ENCODE measurements at regions not wholly inside any gene's neighbourhood (a gene's known extent, or its start where the extent isn't known, plus 50 kb on each side); places are given as distances from the start of the nearest gene placed in this dataset.

DNA sequence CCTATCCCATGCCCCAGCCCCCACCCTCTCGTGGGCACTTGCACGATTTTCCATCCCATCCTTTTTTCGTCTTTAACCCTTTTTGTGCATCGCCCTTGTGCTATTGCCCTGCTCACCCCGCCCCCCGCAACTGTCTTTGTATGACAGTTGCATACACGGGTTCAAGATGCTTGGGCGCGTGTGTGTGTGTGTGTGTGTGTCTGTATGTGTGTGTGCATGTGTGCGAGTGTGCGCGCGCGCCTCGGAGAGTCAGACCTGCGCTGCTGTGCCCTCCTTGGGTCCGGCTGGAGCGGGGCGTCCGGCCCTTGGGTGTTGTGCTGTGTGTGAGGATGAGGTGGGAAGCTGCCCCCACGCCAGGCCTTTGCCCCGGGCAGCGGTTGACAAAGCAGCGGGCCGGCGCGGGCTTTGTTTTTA lies 230.7 kb downstream of the HAUS1 start:
- TF ChIP-seq, protein P1, sequence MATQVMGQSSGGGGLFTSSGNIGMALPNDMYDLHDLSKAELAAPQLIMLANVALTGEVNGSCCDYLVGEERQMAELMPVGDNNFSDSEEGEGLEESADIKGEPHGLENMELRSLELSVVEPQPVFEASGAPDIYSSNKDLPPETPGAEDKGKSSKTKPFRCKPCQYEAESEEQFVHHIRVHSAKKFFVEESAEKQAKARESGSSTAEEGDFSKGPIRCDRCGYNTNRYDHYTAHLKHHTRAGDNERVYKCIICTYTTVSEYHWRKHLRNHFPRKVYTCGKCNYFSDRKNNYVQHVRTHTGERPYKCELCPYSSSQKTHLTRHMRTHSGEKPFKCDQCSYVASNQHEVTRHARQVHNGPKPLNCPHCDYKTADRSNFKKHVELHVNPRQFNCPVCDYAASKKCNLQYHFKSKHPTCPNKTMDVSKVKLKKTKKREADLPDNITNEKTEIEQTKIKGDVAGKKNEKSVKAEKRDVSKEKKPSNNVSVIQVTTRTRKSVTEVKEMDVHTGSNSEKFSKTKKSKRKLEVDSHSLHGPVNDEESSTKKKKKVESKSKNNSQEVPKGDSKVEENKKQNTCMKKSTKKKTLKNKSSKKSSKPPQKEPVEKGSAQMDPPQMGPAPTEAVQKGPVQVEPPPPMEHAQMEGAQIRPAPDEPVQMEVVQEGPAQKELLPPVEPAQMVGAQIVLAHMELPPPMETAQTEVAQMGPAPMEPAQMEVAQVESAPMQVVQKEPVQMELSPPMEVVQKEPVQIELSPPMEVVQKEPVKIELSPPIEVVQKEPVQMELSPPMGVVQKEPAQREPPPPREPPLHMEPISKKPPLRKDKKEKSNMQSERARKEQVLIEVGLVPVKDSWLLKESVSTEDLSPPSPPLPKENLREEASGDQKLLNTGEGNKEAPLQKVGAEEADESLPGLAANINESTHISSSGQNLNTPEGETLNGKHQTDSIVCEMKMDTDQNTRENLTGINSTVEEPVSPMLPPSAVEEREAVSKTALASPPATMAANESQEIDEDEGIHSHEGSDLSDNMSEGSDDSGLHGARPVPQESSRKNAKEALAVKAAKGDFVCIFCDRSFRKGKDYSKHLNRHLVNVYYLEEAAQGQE (IDR thresholded peaks at IDR 0.05) = no peak
- TF ChIP-seq, protein P2, sequence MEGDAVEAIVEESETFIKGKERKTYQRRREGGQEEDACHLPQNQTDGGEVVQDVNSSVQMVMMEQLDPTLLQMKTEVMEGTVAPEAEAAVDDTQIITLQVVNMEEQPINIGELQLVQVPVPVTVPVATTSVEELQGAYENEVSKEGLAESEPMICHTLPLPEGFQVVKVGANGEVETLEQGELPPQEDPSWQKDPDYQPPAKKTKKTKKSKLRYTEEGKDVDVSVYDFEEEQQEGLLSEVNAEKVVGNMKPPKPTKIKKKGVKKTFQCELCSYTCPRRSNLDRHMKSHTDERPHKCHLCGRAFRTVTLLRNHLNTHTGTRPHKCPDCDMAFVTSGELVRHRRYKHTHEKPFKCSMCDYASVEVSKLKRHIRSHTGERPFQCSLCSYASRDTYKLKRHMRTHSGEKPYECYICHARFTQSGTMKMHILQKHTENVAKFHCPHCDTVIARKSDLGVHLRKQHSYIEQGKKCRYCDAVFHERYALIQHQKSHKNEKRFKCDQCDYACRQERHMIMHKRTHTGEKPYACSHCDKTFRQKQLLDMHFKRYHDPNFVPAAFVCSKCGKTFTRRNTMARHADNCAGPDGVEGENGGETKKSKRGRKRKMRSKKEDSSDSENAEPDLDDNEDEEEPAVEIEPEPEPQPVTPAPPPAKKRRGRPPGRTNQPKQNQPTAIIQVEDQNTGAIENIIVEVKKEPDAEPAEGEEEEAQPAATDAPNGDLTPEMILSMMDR (IDR thresholded peaks at IDR 0.05; ENCODE audit: low read depth, low read length, missing input control) = no peak
- TF ChIP-seq GABPA (IDR thresholded peaks at IDR 0.05 in 1 of 2, conservative IDR thresholded peaks at IDR 0.05 in 1 of 2) (no peak), YY1 (IDR thresholded peaks at IDR 0.05) (no peak), HNF4G (IDR thresholded peaks at IDR 0.05) (no peak), TAF1 (conservative IDR thresholded peaks at IDR 0.05) (no peak), FOXA1 (IDR thresholded peaks at IDR 0.05) (no peak)
- TF ChIP-seq, protein P3, sequence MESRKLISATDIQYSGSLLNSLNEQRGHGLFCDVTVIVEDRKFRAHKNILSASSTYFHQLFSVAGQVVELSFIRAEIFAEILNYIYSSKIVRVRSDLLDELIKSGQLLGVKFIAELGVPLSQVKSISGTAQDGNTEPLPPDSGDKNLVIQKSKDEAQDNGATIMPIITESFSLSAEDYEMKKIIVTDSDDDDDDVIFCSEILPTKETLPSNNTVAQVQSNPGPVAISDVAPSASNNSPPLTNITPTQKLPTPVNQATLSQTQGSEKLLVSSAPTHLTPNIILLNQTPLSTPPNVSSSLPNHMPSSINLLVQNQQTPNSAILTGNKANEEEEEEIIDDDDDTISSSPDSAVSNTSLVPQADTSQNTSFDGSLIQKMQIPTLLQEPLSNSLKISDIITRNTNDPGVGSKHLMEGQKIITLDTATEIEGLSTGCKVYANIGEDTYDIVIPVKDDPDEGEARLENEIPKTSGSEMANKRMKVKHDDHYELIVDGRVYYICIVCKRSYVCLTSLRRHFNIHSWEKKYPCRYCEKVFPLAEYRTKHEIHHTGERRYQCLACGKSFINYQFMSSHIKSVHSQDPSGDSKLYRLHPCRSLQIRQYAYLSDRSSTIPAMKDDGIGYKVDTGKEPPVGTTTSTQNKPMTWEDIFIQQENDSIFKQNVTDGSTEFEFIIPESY (IDR thresholded peaks at IDR 0.05) = no peak
- TF ChIP-seq, protein P4, sequence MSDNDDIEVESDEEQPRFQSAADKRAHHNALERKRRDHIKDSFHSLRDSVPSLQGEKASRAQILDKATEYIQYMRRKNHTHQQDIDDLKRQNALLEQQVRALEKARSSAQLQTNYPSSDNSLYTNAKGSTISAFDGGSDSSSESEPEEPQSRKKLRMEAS (IDR thresholded peaks at IDR 0.05) = no peak

Measured in liver (tissue), 3 donors.